ENCODE measurements at regions not wholly inside any gene's neighbourhood (a gene's known extent, or its start where the extent isn't known, plus 50 kb on each side); places are given as distances from the start of the nearest gene placed in this dataset.

DNA sequence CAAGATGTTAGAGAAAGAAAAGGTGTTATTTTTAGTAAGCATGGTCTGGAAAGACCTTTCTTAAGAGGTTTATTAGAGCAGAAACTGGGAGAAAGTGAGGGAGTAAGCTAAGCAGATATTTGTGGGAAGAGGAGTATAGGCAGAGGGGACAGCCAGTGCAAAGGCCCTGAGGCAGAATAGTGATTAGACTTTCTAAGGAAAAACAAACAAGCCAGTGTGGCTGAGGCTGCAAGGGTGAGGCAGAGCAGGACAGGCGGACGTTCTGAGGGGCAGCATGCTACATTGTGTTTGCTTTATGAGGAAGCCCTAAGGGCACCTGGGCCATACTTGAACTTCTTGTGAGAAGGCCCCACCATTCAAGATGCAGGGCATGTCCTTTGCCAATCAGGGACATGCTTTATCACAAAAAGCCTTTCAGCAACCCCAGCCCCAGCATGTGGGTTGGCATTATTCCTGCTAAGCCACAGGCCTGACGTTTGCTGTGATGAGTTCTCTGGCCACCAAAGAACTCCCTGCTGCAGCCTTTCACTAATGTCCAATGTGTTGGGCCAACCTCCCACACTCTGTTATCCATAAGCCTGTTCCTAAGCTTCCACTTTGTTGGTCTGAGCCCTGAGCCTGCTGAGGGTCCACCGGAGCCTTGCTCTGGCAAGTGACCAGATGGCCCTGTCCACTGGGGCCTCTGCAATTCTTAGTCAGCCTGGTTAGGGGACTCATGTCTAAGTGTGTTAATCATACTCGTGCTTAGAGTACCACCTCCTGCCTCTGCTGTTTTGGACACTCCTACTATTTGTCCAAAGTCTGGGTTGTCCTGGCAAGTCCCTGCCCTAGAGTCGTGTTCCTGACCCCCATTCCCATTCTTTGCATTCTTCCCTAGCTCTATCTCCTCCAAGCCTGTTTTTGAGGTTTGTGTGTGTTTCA lies 209.9 kb upstream of the CTNNB1 start:
- no peak for DNase-seq

DNA sequence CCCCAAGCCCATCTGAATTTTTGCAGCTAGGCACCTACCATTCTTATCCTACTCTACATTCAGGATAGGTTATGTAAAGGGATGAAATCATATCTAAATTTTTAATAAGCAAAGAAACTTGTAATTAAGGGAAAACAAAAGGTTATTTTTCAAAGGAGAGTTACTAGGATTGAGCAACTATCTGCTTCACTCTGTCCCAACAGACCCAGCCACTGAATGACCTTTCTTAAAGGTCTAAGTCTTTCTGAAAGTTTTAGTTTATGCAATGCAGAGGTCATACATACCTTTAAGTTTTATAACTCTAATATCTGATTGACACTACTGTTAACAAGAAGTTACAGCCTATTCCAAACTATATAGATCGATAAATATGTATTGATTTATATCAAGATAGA lies 209.2 kb upstream of the CTNNB1 start:
- no peak for DNase-seq

DNA sequence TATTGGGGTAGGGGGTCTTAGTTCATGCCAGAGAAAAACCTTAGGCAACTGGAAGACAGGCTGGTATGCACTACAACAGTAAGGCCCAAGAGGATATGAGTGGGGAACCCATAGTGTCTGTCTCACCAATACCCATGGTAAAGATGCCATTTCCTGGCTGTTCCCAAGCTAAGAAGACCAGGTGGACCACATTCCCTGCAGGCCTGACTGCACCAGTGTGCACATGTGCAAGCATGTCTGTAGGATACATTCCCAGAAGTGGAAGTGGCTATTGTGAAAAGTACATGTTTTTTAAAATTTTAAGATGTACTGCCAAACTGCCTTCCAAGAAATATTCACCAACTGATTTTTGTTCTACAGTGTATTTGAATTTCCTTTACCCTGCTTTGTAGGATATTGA lies 207.3 kb upstream of the CTNNB1 start:
- DNase-seq, result no peak

DNA sequence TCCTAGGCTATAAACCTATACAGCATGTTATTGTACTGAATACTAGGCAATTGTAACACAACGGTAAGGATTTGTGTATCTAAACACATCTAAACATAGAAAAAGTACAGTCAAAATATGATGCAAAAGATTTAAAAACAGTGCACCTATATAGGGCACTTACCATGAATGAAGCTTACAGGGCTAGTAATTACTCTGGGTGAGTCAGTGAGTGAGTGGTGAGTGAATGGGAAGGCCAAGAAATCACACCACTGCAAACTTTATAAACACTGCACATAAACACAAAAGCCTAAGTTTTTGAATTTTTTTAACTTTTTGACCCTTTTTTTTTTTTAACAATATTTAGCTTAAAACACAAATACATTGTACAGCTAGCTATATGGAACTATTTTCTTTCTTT lies 204.7 kb upstream of the CTNNB1 start:
- no peak for DNase-seq

DNA sequence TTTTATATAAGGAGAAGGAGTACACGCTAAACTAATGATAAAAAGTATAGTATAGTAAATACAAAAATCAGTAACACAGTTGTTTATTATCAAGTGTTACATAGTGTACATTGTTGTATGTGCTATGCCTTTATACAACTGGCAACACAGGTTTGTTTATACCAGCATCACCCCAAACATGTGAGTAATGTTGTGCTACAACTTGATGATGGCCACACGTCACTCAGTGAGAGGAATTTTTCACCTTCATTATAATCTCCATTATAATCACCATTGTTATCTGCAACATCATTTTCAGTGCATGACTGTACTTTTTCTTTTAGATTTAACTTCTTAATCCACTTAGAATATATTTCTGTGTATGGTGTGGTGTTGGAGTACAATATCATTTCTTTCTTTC lies 204.0 kb upstream of the CTNNB1 start:
- no peak for DNase-seq

DNA sequence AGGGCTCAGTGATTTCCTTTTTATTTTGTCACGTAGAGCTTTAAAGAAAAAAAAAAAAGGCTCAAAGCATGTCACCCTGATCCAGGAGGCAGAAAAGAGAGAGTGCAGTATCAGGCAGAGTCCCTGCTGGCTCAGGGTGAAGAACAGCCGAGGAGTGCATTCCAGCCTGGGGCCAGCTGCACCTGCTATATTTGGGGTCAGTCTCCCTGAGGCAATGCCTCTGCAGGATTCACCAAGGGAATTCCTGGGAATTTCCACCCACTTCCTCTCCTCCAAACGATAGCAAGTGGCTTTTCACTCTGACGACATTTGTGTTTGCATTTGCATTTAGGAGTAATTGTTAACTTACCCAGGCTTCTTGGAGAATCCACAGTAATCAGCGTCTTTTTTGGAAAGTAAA lies 202.9 kb upstream of the CTNNB1 start:
- no peak for DNase-seq

DNA sequence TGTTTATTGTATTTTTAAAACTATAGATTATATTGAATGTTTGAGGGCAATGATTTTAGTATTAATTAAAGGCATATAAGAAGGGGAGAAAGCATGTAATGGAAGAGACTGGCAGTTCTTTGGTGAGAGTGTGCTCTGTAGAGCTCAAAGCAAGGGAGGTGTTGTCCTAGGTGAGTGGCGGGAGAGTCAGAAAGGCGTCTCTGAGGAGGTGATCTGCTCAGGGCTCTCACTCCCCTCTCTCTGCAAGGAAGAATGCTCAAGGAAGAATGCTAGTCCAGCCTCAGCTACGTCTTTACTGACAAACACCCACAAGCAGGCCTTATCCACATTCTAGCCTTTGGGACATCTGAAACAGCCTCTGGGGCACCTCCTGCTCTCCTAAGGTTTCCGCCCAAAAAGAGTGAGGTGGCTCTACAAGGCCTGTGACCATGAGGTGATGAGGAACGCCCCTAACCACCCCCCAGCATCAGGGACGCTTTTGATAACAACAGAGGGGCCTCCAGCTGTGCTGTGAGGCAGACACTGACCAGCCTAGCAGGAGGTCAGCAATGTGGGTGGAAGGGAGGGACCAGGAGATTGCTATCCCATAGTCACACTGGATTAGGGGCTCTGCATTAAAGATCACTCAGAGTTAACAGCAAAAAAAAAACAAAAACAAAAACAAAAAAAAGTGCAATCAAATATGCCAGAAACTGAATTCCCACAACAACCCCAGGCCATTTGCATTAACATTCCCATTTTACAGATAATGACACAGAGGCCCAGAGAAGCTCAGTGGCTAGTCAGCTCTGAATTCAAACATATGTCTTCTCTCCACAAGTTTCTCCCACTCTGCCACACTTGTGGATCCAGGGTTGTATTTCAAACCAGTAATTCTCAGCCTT lies 202.2 kb upstream of the CTNNB1 start:
- DNase-seq, result no peak

DNA sequence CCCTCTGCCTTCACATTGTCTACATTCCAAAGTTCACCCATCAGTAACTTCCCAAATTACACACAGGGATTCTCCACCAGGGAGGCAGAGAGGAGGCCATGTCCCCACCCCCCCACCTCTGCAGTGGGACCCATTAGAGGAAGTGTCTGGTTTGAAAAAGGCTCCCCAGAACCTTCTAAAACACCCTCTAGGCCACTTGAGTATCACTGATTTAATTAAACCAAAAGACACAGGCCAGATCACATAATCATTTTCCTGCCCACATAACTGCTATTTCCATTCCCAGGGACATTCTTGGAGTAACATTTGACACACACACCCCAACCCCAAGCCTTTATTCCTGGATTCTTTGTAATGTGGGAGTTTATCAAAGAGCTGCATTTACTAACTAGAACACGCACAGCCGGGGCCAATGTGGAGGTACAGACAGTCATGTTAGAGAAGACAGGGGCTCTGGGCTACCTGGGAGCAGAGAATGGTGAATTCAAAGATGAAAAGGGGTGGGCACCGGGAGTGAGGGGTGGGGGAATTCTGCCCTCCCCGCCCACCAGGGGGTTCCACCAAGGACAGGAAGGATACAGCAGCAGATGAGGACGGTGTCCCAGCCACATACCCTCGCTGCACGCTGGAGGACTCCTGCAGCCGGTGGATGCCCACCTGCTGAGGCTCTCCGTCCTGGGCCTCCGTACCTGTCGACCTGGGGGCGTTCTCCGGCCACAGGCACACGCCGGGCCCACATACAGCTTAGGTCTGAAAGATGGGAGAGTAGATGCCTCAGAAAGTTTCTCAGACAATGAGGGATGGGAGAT lies 201.4 kb upstream of the CTNNB1 start:
- DNase-seq, result no peak

DNA sequence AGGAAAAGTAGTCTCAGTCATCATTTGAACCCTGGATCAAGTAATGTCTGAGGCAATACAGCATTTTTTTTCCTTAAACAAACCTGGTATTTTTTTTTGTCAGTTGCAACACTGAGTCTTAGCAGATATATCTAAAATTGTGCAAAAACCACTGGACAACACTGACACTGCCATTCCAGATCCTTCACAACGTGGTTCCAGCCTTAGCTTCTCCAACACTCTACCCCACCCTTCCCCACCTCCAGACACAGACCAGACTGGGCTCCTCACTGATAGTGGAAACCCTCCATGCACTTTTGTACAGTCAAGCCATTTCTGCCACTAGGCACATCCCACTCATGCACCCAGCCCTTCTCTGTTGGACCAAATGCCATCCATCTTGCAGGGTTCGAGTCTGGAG lies 199.6 kb upstream of the CTNNB1 start:
- no peak for DNase-seq

DNA sequence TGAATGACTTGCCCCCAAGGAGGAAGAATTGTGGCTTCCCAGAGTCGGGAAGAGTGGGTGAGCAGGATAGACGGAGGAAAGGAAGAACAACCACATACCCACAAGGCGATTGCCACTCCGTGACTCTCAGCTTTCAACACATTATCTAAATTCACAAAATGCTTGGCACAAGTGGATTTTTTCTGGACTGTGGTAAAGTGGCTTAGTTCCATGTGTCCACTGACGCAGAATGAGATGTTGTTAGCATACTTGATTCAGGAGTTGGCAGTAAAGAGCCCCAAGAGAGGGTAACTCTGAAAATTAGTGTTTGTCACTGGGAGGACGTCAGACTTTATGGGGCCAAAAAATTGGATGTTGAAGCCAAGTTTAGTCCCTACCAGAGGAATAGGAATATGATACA lies 198.8 kb upstream of the CTNNB1 start:
- DNase-seq, result no peak

DNA sequence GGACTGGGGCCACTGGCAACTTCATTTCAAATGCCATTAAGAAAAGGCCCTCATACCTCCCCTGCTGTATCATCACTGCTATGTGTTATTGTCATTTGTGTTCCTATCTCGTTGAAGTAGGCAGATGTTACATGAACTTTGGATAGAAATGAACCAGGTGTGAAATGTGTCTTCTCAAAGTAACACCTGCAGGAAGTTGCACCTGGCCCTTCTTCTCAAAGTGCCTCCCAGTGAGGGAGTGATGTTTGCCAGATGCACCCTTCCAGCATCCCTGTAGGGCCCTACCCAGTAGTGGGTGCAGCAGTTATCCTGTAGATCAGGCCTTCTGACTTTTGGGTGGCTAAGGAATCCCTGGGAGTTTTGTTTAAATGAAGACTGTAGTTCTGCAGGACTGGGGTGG lies 197.7 kb upstream of the CTNNB1 start:
- no peak for DNase-seq

DNA sequence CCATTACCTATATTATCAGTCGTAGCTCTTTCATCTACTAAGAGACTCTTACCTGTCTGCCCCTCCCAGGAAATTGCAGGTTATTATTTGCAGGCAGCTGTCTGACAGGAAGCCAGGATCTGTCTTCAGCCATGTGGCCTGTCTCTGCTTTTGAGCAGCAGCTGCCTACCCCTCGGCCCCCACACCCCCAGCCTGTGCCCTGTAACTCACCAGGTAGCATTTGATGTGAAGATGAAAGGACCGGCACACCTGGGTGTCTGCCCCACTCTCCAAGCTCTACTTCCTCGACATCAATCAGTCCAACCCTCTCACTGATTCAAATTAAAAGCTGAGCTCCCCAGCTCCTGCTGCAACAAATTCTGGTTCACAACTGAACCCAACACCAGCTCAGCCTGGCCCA lies 197.2 kb upstream of the CTNNB1 start:
- DNase-seq, result no peak

DNA sequence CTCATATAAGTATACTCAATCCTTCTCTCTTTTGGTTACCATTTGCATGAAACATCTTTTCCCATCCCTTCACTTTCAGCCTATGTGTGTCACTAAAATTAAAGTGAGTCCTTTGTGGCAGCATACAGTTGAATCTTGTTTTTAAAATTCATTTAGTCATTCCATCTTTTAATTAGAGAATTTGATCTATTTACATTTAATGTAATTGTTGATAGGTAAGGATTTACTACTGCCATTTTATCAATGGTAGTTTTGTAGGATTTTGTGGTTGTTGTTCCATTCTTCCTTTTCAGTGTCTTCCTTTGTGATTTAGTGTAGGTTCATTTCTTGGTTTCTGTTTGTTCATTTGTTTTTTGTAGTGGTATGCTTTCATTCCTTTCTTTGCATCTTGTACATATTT lies 191.9 kb upstream of the CTNNB1 start:
- DNase-seq, result no peak

DNA sequence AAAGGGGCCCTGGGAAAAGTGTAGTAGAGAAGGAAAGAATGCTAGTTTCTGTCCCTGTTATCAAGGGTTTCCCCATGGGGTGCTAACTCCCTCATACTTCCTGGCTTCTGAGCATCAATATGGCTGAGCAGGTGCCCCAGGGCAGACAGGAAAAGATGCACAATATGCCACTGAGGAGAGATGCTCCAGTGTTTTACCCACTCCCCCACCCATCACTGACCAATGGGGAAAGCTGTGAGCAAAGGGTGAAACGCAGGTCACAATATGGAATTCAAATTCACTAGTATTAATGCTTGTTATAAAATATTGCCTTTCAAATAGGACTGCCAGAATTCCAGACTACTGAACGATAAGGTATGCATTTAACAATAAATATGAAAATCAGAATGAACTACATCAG lies 187.5 kb upstream of the CTNNB1 start:
- no peak for DNase-seq

DNA sequence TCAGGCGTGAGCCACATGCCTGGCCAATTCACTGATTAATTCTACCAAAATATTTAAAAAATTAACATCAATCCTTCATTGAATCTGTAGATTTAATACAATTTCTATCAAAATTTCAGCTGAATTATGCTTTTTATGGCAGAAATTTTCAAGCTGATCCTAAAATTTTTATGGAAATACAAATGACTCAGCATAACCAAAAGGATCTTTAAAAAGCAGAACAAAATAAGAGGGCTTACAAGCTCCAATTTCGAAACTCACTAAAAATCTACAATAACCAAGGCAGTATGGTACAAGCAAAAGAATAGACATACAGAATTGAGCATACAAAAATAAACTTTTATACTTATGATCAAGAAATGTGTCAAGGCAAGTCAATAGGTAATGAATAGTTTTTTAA lies 180.4 kb upstream of the CTNNB1 start:
- no peak for DNase-seq

DNA sequence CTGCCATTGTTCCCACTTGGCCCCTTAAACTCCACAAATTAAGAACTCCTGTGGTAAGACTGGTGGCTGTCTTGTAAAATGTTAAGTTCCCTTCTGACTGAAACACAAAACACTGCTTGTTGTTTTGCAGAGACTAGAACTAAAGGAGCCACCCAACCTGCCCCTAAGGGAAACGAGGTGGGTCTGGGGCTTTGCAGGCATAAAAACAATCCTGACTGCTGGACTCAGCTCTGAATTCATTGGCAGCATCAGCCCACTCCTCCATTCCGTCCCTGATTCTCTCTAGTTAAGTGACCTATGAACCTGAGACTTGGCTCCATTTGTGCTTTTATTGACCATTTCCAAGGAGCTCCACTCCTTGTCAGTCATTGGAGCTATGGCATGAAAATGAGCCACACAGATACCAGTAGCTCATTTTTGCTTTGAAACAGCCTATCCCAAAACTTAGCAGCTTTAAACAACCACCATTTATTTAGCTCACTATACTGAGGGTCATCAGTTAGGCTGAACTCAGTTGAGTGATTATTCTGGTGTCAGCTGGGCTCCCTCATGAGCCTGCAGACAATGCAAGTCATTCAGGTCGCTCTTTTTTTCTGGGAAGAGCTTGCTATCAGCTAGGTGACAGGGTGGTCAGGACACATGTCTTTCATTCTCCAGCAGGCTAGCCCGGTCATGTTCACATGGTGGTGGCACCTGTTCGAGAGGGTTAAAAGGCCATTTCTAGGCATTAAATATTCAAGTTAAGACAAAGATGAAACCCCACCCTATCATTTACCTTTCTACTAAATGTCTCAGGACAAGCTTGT lies 175.1 kb upstream of the CTNNB1 start:
- no peak for DNase-seq

DNA sequence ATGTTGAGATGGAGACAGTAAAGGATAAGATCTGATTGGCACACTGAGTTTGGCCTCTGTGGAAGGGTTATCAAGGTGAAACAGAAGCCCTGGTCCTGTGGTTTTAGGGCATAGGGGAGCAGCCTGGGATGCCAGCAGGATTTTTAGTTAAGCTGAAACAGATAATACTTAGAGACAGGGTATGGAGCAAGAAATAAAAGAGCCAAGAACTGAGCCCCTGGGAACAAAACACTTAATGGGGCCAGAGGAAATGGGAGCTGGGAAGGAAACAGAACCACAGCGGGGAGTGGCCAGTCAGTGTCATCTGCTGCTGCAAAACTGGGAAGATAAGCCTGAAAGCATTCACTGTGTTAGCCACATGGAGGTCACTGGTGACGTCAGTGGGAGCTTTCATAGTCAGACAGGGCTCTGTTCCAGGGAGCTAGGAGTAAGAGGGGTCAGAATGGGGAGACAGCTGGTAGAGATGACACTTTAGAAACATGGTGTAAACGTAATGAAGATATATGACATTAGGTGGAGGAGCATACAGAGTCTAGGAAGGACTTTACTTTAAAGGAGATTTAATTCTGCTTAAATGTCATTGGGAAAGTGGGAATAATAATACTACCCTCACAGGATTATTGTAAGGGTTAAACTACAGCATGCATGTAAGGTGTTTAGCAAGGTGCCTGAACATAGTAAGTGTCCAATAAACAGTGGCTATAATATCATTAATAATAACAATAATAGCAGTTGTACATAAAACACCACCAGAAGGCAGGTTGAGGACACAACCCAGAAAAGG lies 172.7 kb upstream of the CTNNB1 start:
- DNase-seq, result peak in 22 of 51 donors; percentile 2 to 52 (median 12)

DNA sequence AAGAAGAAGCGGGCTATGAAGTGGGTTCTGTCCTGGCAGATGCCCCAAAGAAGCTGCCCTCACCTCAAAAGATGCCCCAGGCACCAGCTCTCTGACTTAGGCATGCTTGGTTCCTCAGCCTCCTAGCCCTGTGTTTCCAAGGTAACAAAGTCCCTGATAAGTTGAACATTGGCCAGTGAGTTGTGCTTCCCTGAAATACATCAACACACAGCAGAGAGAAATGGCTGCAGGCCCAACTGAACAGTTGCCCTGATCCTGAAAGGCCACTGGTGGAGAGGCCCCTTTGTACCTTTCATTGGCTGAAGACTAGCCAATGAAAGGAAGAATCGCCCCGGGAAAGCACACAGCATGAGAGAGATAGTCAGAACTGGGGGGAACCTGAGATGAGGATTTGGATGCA lies 169.9 kb upstream of the CTNNB1 start:
- no peak for DNase-seq

DNA sequence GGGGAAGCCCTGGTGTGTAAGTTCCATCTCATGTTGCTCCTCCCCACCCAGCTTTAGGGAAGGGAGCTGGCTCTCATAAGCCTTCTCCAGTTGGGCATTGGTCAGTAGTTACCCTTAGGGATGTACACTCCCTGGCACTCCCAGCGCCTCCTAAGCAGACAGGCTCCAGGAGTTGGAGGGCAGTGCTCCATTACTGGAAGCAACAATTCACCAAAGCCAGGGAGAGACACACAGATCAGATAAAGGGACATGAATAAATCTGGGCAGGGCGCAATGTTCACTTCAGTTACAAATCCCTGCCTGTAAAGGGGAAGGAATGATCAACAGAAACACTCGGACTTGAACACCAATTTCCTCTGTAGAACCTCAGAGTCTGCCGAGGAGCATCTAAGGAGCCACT lies 169.1 kb upstream of the CTNNB1 start:
- DNase-seq, result no peak

DNA sequence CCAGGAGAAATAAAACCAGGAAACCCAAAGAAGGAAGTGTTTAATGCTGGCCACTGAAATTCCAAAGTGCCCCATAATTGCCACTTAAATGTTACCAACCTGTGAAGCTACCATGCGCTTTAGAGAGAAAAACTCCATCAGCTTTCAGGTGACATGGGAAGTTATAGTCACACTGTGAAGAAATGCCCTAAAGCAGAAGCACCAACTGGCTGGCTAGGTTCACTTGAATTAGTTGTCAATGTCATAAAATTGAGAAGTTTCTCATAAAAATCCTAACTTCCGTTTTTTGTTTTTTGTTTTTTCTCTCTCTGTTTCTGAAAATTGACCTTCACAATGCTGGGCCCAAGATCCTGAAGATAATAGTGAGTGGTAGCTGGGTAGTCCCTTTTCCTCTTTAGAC lies 167.9 kb upstream of the CTNNB1 start:
- no peak for DNase-seq
